Head of caudate nucleus (tissue), 42 donors: ENCODE measurements at regions not wholly inside any gene's neighbourhood (a gene's known extent, or its start where the extent isn't known, plus 50 kb on each side); places are given as distances from the start of the nearest gene placed in this dataset.

Experiments used
- DNase-seq, 42 donors: peaks; one replicate each; pipeline versions ENCODE4 v3.0.0 to v3.0.0-alpha.2; 2020 to 2021; ENCODE audit warnings: mixed read lengths in 7 of 42
- intact Hi-C: fragments of 100-400 bp; cut with DNase I; formaldehyde crosslinking; loops from one replicate; pipeline ENCODE4 v1.15.0; 2022

- no peak for DNase-seq
- intact Hi-C loops: no loop called here
These were observed 222.6 kb downstream of the NOL4 start for GRCh38 chr18:34002130-34002529.

- DNase-seq: no peak
- intact Hi-C loops: no loop called here
These were observed 223.3 kb downstream of the NOL4 start for GRCh38 chr18:34001376-34001775.

GRCh38 chr18:33987206-33987605 is 237.5 kb downstream of the NOL4 start:
- no peak for DNase-seq
- intact Hi-C loops: no loop called here

GRCh38 chr18:33983126-33983525 is 241.6 kb downstream of the NOL4 start:
- DNase-seq: no peak
- intact Hi-C loops: no loop called here

GRCh38 chr18:33960417-33960816 is 264.3 kb downstream of the NOL4 start:
- DNase-seq: no peak

GRCh38 chr18:33959609-33960008 is 265.1 kb downstream of the NOL4 start:
- DNase-seq: no peak
- intact Hi-C loops: no loop called here

More at GRCh38 chr18:33960417-33960816, 264.3 kb downstream of the NOL4 start:
- intact Hi-C loops: no loop called here

GRCh38 chr18:33957707-33958106 is 267.0 kb downstream of the NOL4 start:
- intact Hi-C loops: no loop called here
- no peak for DNase-seq

- DNase-seq: no peak
- intact Hi-C loops: no loop called here
These were observed 273.7 kb downstream of the NOL4 start for GRCh38 chr18:33951031-33951430.

- no peak for DNase-seq
- intact Hi-C loops: no loop called here
These were observed 278.4 kb downstream of the NOL4 start for GRCh38 chr18:33946336-33946735.

- DNase-seq: no peak
- intact Hi-C loops: no loop called here
These were observed 280.2 kb downstream of the NOL4 start for GRCh38 chr18:33944493-33944892.

GRCh38 chr18:33937270-33937816 is 287.4 kb downstream of the NOL4 start:
- DNase-seq: no peak
- intact Hi-C loops: no loop called here

- no peak for DNase-seq
- intact Hi-C loops: no loop called here
These were observed 290.5 kb downstream of the NOL4 start for GRCh38 chr18:33934258-33934657.

- intact Hi-C loops: no loop called here
- no peak for DNase-seq
These were observed 296.5 kb downstream of the NOL4 start for GRCh38 chr18:33928231-33928630.

- no peak for DNase-seq
- intact Hi-C loops: no loop called here
These were observed 300.1 kb downstream of the NOL4 start for GRCh38 chr18:33924576-33924975.

GRCh38 chr18:33923980-33924379 is 300.7 kb downstream of the NOL4 start:
- peak in 1 of 42 donors; percentile 5 for DNase-seq
- intact Hi-C loops: no loop called here

GRCh38 chr18:33918571-33918970 is 306.1 kb downstream of the NOL4 start:
- intact Hi-C loops: no loop called here

GRCh38 chr18:33916200-33916599 is 308.5 kb downstream of the NOL4 start:
- intact Hi-C loops: no loop called here
- DNase-seq: no peak

More at GRCh38 chr18:33918571-33918970, 306.1 kb downstream of the NOL4 start:
- no peak for DNase-seq

GRCh38 chr18:33914399-33914798 is 310.3 kb downstream of the NOL4 start:
- no peak for DNase-seq
- intact Hi-C loops: no loop called here

- no peak for DNase-seq
- intact Hi-C loops: no loop called here
These were observed 318.7 kb downstream of the NOL4 start for GRCh38 chr18:33906046-33906445.

GRCh38 chr18:33901894-33902512 is 322.7 kb downstream of the NOL4 start:
- no peak for DNase-seq
- intact Hi-C loops: no loop called here

GRCh38 chr18:33900638-33901037 is 322.6 kb downstream of the ASXL3 start:
- DNase-seq: no peak
- intact Hi-C loops: no loop called here
